HG03442 (cell line): ENCODE measurements at regions not wholly inside any gene's neighbourhood (a gene's known extent, or its start where the extent isn't known, plus 50 kb on each side); places are given as distances from the start of the nearest gene placed in this dataset.
A peak's percentile ranks its signal among the peaks of the same experiment; 100 is the strongest.

ENCODE experiments used
- ATAC-seq: cut with Tn5 transposase; IDR thresholded peaks from one replicate; pipeline ENCODE4 v1.9.1; 2021; ENCODE audit warnings: mild to moderate bottlenecking, moderate library complexity; ENCODE audit not compliant: unreplicated experiment

GRCh38 chr2:176496761-176497160 is 227.5 kb downstream of the MTX2 start:
- no peak for ATAC-seq

DNA sequence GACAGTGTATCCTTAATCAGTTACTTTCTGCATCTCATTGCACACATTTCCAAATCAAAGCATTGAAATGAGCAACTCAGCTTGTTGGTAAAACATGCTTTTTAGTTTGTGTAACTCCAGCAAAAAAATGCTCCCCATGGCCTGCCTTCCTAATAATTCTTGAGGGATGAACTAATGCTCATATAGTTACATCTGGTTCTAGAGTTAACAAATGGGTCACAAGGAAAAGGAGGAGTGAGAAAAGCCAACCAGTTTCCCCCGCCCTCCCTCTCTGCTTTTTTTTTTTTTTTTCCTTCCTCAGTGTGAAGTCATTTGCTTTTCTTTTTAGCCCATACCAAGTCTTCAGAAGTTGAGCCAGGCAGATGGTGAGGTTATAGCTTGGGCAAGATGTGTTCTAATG is 231.7 kb downstream of the MTX2 start:
- no peak for ATAC-seq

- ATAC-seq, result no peak
Observed at GRCh38 chr2:176501617-176502016, 232.4 kb downstream of the MTX2 start.

DNA sequence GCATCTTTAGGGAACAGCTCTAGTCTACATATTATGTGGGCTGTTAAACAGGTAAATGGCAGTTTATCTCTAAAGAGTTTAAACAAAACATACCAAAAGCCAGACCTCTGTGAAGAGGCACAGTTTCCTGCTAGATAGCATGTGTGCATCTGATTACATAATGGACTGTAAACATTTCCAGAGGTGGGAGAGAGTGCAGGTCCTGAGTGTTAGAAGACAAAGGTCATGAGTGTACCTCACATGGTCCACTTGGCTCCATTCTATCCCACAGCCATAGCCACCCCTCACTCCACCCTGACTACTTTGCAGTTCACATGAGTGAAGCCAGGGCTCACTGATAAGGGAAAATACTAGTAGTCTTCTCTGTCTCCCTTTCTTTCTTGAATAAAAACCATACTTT is 233.4 kb downstream of the MTX2 start:
- no peak for ATAC-seq

GRCh38 chr2:176503776-176504175 is 234.5 kb downstream of the MTX2 start:
- ATAC-seq, result no peak

DNA sequence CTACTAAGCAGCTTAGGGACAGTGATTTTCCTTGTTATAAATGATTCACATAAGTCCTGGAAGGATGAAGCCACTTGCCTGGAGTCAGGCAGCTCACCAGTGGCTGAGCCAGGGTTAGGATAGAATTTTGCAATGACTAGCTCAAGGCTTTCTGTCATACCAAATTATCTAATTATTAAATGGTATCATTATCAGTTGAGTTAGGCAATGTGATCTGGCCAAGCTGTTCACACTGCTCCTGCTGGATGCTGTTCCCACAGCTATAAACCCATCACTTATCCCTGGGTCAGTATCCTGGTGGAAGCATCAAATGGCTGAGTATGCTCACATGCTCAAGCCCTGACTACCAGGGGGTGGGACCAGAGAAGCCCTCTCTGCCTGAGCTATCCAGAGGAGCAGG is 235.2 kb downstream of the MTX2 start:
- ATAC-seq, result no peak

DNA sequence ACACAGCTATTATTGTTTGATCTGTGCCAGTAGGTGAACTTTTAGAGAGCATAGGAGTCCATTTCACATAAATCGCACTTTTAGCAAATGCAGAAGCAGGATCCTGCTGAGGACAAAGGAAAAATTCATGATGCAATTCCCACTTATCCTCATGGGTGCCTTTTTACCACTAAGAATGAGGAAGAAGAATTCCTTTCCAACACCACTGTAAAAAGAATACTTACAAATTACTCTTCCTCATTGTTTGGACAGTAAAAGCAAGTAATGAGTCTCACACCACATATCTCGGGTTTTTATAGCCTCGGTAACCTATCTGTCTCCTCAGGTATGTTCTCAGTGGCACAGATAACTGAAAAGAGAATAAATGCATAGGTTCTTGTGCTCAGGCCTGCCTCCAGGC is 238.5 kb downstream of the MTX2 start:
- no peak for ATAC-seq

GRCh38 chr2:176508374-176508773 is 239.1 kb downstream of the MTX2 start:
- ATAC-seq, result peak; percentile 24

GRCh38 chr2:176508984-176509740 is 239.9 kb downstream of the MTX2 start:
- peak; percentile 94 for ATAC-seq

DNA sequence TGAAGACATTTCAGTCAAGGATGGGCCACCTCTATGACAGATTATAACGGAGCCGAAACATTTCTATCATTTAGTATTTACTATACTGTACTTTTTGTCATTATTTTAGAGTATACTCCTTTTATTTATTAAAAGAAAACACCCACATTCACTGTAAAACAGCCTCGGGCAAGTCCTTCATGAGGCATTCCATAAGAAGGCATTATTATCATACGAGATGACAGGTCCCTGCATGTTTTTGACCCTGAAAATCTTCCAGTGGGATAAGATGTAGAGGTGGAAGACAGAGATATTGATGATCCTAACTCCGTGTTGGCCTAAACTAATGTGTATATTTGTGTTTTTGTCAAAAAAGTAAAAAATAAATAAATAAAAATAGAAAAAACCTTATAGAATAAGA is 245.0 kb downstream of the MTX2 start:
- no peak for ATAC-seq

GRCh38 chr2:176514805-176515500 is 245.7 kb downstream of the MTX2 start:
- ATAC-seq, result no peak

GRCh38 chr2:176516051-176516602 is 246.9 kb downstream of the MTX2 start:
- no peak for ATAC-seq

GRCh38 chr2:176518823-176519222 is 249.6 kb downstream of the MTX2 start:
- no peak for ATAC-seq

DNA sequence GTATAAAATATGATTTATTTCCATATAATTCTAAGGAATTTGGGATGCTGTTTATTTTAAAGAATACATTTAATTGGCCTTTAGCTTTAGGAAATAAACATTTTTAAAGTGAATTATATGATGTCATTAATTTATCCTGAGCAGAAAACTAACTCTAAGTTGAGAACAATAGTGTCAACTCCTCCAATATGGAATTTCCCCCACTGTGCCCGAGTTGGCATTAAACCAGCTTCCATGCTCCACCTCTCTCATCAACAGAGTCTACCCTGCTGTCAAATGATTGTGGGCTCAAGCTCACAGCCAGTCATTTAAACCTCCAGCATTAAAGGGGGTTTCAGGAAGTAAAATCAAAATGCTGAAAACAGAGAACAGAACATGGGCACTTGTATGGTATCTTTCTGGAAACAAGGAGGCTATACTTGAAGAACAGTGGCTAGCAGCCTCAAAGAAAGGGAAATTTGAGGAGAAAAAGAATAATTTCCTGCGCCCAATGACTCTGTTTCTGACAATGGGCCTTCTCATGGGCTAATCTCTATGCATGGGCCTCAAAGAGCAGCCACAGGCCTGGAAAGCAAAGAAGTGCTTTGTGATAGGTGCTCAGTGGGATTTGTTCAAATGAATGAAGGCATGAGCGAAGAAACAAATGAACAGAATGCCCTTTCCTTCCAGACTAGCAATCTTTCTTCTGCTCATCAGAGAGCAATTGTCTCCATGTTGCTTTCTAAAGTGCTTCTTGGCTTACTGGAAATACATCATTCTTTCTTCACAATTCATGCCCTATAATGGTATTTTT is 252.8 kb downstream of the MTX2 start:
- ATAC-seq, result no peak

GRCh38 chr2:176525086-176525485 is 255.8 kb downstream of the MTX2 start:
- no peak for ATAC-seq

DNA sequence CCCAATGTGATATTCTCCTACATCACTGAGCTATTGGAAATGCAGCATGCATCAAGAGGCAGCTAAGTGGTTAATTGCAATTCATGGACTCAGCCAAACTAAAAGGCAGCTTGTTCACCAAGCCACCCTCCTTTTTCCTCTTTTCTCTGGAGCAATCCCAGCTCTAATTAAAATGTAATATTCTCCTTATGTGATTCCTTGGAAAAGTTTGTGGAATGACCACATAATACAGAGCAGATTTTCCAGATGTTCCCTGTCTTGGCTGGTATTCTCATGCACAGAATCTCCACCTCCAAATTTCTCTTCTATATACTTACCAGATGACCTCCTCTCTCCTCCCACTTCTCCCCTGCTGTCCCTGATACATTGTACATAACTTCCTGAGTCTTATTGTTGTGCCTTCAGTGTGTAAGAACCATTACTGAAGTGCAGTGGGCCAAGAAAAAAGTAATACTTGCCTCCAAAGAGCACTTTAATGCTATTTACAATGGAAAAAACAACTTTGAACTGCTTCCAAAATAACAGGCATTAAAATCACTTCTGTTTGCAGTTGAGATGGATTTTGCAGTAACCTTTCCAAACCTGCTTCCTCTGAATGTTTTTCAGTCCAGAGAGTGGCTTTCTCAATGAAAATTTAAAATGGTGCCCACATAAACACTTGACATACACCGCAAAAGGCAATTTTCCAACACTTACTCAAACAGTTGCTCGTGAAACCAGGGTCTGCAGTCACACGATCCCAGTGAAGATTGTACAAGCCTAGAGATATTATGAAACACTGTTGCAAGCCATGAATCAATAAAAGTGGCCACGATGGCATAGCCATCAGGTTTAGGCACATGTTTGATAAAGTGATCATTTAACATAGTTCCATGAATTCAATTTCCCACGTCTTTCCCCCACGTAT is 258.0 kb downstream of the MTX2 start:
- no peak for ATAC-seq

- no peak for ATAC-seq
Observed at GRCh38 chr2:176531608-176532007, 262.4 kb downstream of the MTX2 start.

DNA sequence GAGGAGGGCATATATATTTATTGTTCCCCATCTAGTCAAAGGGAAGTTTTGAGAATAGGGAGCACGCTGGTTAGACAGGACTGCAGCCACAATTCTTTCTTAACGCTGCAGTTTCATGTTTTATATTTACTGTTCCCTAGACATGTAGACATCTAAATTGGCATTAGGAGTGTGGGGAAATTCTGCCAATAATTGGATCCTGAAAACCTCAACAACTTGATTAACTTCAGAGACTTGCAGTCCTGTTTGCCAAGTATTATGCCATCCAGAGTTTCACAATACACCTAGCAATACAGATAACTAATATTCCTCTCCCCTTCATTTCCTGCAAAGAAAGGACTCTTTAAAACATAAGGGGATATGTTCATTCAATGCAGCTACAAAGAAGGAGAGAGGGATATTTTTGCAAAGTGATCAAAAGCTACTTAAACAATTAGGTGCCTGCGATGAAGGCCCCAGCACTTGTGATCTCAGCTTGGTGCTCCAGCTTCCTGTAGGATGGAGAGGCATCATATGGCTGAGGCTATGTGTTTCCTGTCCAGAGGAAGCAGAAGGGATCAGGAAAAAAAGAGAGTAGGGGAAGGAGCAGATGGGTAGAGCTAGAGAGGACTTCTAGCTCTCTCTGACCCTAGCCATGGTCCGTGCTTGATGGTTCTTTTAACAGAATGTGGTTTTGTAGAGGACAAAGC is 264.4 kb downstream of the MTX2 start:
- no peak for ATAC-seq

DNA sequence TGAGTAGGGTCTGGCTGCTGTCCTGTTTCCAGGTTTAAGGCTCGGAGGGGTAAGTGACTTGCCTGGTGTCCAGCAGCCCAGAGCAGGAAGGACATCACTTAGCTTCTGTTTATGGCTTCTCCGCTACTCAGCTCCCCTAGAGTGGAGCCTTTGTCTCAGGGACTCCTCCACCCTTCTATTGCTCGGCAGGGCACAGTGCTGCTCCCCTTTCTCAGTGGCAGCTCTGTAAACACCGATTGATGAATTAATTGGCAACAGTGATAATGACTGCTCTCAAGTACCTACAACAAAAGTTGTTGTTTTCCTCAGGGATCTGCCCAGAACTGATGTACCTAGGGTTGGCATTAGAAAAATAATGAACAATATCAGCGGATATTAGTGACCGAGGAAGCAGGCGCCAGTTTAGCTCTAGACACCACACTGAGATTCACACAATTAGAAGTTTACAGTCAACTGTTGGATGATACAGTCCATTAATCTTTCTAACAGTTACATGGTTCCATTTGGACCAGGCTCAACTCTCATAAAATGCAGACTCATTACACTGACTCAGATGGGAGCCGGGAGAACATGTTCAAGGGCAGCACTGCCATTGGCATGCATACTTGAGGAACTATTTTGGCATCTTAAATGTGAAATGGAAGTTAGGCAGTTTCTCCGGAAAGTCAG is 265.7 kb downstream of the MTX2 start:
- no peak for ATAC-seq
